Astrocyte (in vitro differentiated cells and primary cell): ENCODE measurements at regions not wholly inside any gene's neighbourhood (a gene's known extent, or its start where the extent isn't known, plus 50 kb on each side); places are given as distances from the start of the nearest gene placed in this dataset.

ENCODE experiments used
- DNase-seq: peaks from one replicate; pipeline ENCODE4 v3.0.0-alpha.2; 2010; ENCODE audit warnings: low read depth
- FAIRE-seq: peaks from 2 replicates; lab custom pipeline; 2011; peaks lifted over from hg19 to GRCh38; lab: Jason Lieb, UNC
- H2AFZ ChIP-seq: 2 replicates; pipeline ENCODE4 v1.6.0; 2012; ENCODE audit warnings: low read depth, low read length, inconsistent platforms
- H3K27ac ChIP-seq: 2 replicates; pipeline ENCODE4 v1.5.1; 2011; ENCODE audit warnings: low read depth, low read length, inconsistent platforms
- H3K27me3 ChIP-seq: 2 replicates; pipeline ENCODE4 v1.6.0; 2011; ENCODE audit warnings: low read length, inconsistent platforms; ENCODE audit not compliant: insufficient read depth
- H3K36me3 ChIP-seq: 2 replicates; pipeline ENCODE4 v1.5.1; 2011; ENCODE audit warnings: low read length, inconsistent platforms; ENCODE audit not compliant: insufficient read depth
- H3K4me1 ChIP-seq: 2 replicates; pipeline ENCODE4 v1.5.1; 2011; ENCODE audit warnings: low read length, inconsistent platforms; ENCODE audit not compliant: insufficient read depth
- H3K4me2 ChIP-seq: 2 replicates; pipeline ENCODE4 v1.6.0; 2012; ENCODE audit warnings: low read length, inconsistent platforms
- H3K4me3 ChIP-seq: 2 replicates; pipeline ENCODE4 v1.5.1; 2011; ENCODE audit warnings: low read depth, mild to moderate bottlenecking, low read length, inconsistent platforms; ENCODE audit not compliant: insufficient read depth
- H3K79me2 ChIP-seq: 2 replicates; pipeline ENCODE4 v1.6.0; 2012; ENCODE audit warnings: mild to moderate bottlenecking, low read length, inconsistent platforms; ENCODE audit not compliant: insufficient read depth
- H3K9ac ChIP-seq: 2 replicates; pipeline ENCODE4 v1.6.0; 2012; ENCODE audit warnings: mild to moderate bottlenecking, low read length, inconsistent platforms
- H3K9me3 ChIP-seq: 2 replicates; pipeline ENCODE4 v1.5.1; 2012; ENCODE audit warnings: low read depth, mild to moderate bottlenecking, low read length, inconsistent platforms; ENCODE audit not compliant: insufficient read depth
- H4K20me1 ChIP-seq: 2 replicates; pipeline ENCODE4 v1.6.0; 2012; ENCODE audit warnings: low read length, inconsistent platforms; ENCODE audit not compliant: insufficient read depth
- H3K27ac Mint-ChIP-seq: one replicate; pipeline ENCODE4 v1.8.0; 2021; ENCODE audit warnings: mild to moderate bottlenecking, mixed read lengths; ENCODE audit not compliant: unreplicated experiment
- H3K27me3 Mint-ChIP-seq: one replicate; pipeline ENCODE4 v1.8.0; 2021; ENCODE audit warnings: low read depth, mixed read lengths; ENCODE audit not compliant: unreplicated experiment
- H3K36me3 Mint-ChIP-seq: one replicate; pipeline ENCODE4 v1.8.0; 2021; ENCODE audit warnings: low read depth, mixed read lengths; ENCODE audit not compliant: unreplicated experiment
- H3K4me1 Mint-ChIP-seq: one replicate; pipeline ENCODE4 v1.8.0; 2021; ENCODE audit warnings: low read depth, mixed read lengths; ENCODE audit not compliant: unreplicated experiment
- H3K4me3 Mint-ChIP-seq: one replicate; pipeline ENCODE4 v1.8.0; 2021; ENCODE audit warnings: mild to moderate bottlenecking, moderate library complexity, mixed read lengths; ENCODE audit not compliant: unreplicated experiment
- H3K9me3 Mint-ChIP-seq: one replicate; pipeline ENCODE4 v1.8.0; 2021; ENCODE audit warnings: mild to moderate bottlenecking, mixed read lengths; ENCODE audit not compliant: unreplicated experiment
- CTCF ChIP-seq: IDR thresholded peaks from 2 replicates; pipeline ENCODE4 v1.5.1; 2011; ENCODE audit warnings: low read depth, mild to moderate bottlenecking, inconsistent platforms, low read length, moderate library complexity; ENCODE audit not compliant: insufficient read depth
- EZH2 ChIP-seq: IDR thresholded peaks from 2 replicates; pipeline ENCODE4 v1.6.1; 2012; ENCODE audit warnings: mild to moderate bottlenecking, low read length, inconsistent platforms; ENCODE audit not compliant: insufficient read depth

GRCh38 chr7:113404245-113404644, 285.9 kb upstream of the SMIM30 start:
- Histone ChIP-seq H3K36me3 (no peaks in the 10 kb centered on the region), H2AFZ (no peak overlapping the region), H3K27me3 (no peaks in the 10 kb centered on the region), H3K79me2 (no peaks in the 10 kb centered on the region), H3K4me1 (no peaks in the 10 kb centered on the region), H4K20me1 (no peaks in the 10 kb centered on the region), H3K27ac (no peak overlapping the region), H3K4me2 (no peak overlapping the region), H3K9me3 (no peaks in the 10 kb centered on the region), H3K9ac (no peak overlapping the region), H3K4me3 (no peak overlapping the region)
- Mint-ChIP-seq H3K9me3 (no peaks in the 10 kb centered on the region), H3K4me1 (peaks cover 6% of the 10 kb centered on the region), H3K27ac (peak overlapping the region; percentile 58), H3K36me3 (no peaks in the 10 kb centered on the region), H3K27me3 (no peaks in the 10 kb centered on the region), H3K4me3 (no peak overlapping the region)
- DNase-seq (no peak), FAIRE-seq (no peak)
- no peak for TF ChIP-seq CTCF
- no peak for TF ChIP-seq EZH2

GRCh38 chr7:113402482-113402881, 284.1 kb upstream of the SMIM30 start:
- Mint-ChIP-seq H3K27ac (no peak overlapping the region), H3K4me3 (no peak overlapping the region), H3K4me1 (peaks cover 6% of the 10 kb centered on the region), H3K9me3 (no peaks in the 10 kb centered on the region), H3K27me3 (no peaks in the 10 kb centered on the region), H3K36me3 (no peaks in the 10 kb centered on the region)
- Histone ChIP-seq H3K27ac (no peak overlapping the region), H3K27me3 (no peaks in the 10 kb centered on the region), H3K4me3 (no peak overlapping the region), H3K36me3 (no peaks in the 10 kb centered on the region), H3K4me2 (no peak overlapping the region), H3K9me3 (no peaks in the 10 kb centered on the region), H2AFZ (no peak overlapping the region), H4K20me1 (no peaks in the 10 kb centered on the region), H3K9ac (no peak overlapping the region), H3K79me2 (no peaks in the 10 kb centered on the region), H3K4me1 (no peaks in the 10 kb centered on the region)
- TF ChIP-seq EZH2, result no peak
- TF ChIP-seq CTCF, result no peak
- FAIRE-seq, result no peak
- no peak for DNase-seq

GRCh38 chr7:113402005-113402404, 283.7 kb upstream of the SMIM30 start:
- no peak overlapping the region for H3K27ac Mint-ChIP-seq
- H3K4me3 Mint-ChIP-seq, result no peak overlapping the region
- H3K27ac ChIP-seq, result no peak overlapping the region
- no peak overlapping the region for H2AFZ ChIP-seq
- no peaks in the 10 kb centered on the region for H3K36me3 ChIP-seq
- H3K9me3 Mint-ChIP-seq, result no peaks in the 10 kb centered on the region
- no peaks in the 10 kb centered on the region for H3K36me3 Mint-ChIP-seq
- no peaks in the 10 kb centered on the region for H3K4me1 ChIP-seq
- no peaks in the 10 kb centered on the region for H3K79me2 ChIP-seq
- H4K20me1 ChIP-seq, result no peaks in the 10 kb centered on the region
- no peak for TF ChIP-seq CTCF
- TF ChIP-seq EZH2, result no peak
- H3K4me1 Mint-ChIP-seq, result peaks cover 10% of the 10 kb centered on the region
- no peak for DNase-seq
- no peak overlapping the region for H3K9ac ChIP-seq
- H3K27me3 ChIP-seq, result no peaks in the 10 kb centered on the region
- H3K4me3 ChIP-seq, result no peak overlapping the region
- H3K27me3 Mint-ChIP-seq, result no peaks in the 10 kb centered on the region
- no peaks in the 10 kb centered on the region for H3K9me3 ChIP-seq
- no peak for FAIRE-seq
- H3K4me2 ChIP-seq, result no peak overlapping the region
